Posterior cingulate gyrus (tissue), 11 donors: ENCODE measurements at regions not wholly inside any gene's neighbourhood (a gene's known extent, or its start where the extent isn't known, plus 50 kb on each side); places are given as distances from the start of the nearest gene placed in this dataset.
A peak's percentile ranks its signal among the peaks of the same experiment; 100 is the strongest.

Experiments
- DNase-seq, 10 donors: peaks; one replicate each; pipeline versions ENCODE4 v3.0.0 to v3.0.0-alpha.2; 2020 to 2021; ENCODE audit warnings: mixed read lengths in 3 of 10
- intact Hi-C: fragments of 100-400 bp; cut with DNase I; formaldehyde crosslinking; loops from one replicate; pipeline ENCODE4 v1.15.1; 2023

- intact Hi-C loops, result no loop called here
Observed at GRCh38 chr1:56236688-56237087, 342.7 kb downstream of the PLPP3 start.

GRCh38 chr1:56235909-56236510 lies 343.4 kb downstream of the PLPP3 start:
- intact Hi-C loops, result no loop called here
- DNase-seq, result no peak

More at GRCh38 chr1:56236688-56237087, 342.7 kb downstream of the PLPP3 start:
- no peak for DNase-seq

GRCh38 chr1:56229186-56229585 lies 350.2 kb downstream of the PLPP3 start:
- intact Hi-C loops, result no loop called here
- DNase-seq, result no peak

- intact Hi-C loops, result no loop called here
- no peak for DNase-seq
Observed at GRCh38 chr1:56227886-56228285, 351.5 kb downstream of the PLPP3 start.

- no peak for DNase-seq
- intact Hi-C loops, result no loop called here
Observed at GRCh38 chr1:56227401-56227800, 352.0 kb downstream of the PLPP3 start.

GRCh38 chr1:56225964-56226815 lies 353.2 kb downstream of the PLPP3 start:
- intact Hi-C loops, result no loop called here
- DNase-seq, result no peak

- DNase-seq, result no peak
- intact Hi-C loops, result no loop called here
Observed at GRCh38 chr1:56223968-56224367, 355.4 kb downstream of the PLPP3 start.

GRCh38 chr1:56222914-56223540 lies 356.3 kb downstream of the PLPP3 start:
- intact Hi-C loops, result no loop called here
- DNase-seq, result no peak

- intact Hi-C loops, result no loop called here
- DNase-seq, result no peak
Observed at GRCh38 chr1:56220021-56220420, 359.3 kb downstream of the PLPP3 start.

GRCh38 chr1:56218023-56218422 lies 361.3 kb downstream of the PLPP3 start:
- no peak for DNase-seq
- intact Hi-C loops, result no loop called here

GRCh38 chr1:56216218-56216617 lies 363.1 kb downstream of the PLPP3 start:
- intact Hi-C loops, result no loop called here
- peak in 9 of 10 donors; percentile 19 to 89 (median 52) for DNase-seq

GRCh38 chr1:56215771-56216170 lies 363.6 kb downstream of the PLPP3 start:
- intact Hi-C loops, result no loop called here
- DNase-seq, result no peak

- intact Hi-C loops, result no loop called here
- no peak for DNase-seq
Observed at GRCh38 chr1:56215086-56215485, 364.3 kb downstream of the PLPP3 start.

GRCh38 chr1:56213068-56213467 lies 366.3 kb downstream of the PLPP3 start:
- DNase-seq, result no peak
- intact Hi-C loops, result no loop called here

- intact Hi-C loops, result no loop called here
Observed at GRCh38 chr1:56212143-56212542, 367.2 kb downstream of the PLPP3 start.

GRCh38 chr1:56206391-56206790 lies 373.0 kb downstream of the PLPP3 start:
- intact Hi-C loops, result no loop called here

More at GRCh38 chr1:56212143-56212542, 367.2 kb downstream of the PLPP3 start:
- DNase-seq, result no peak

GRCh38 chr1:56204206-56204605 lies 375.2 kb downstream of the PLPP3 start:
- intact Hi-C loops, result no loop called here
- no peak for DNase-seq

More at GRCh38 chr1:56206391-56206790, 373.0 kb downstream of the PLPP3 start:
- DNase-seq, result no peak

- intact Hi-C loops, result no loop called here
- no peak for DNase-seq
Observed at GRCh38 chr1:56202796-56203492, 376.4 kb downstream of the PLPP3 start.

GRCh38 chr1:56202186-56202585 lies 377.2 kb downstream of the PLPP3 start:
- intact Hi-C loops, result no loop called here
- DNase-seq, result no peak

- DNase-seq, result no peak
- intact Hi-C loops, result no loop called here
Observed at GRCh38 chr1:56200896-56201295, 378.5 kb downstream of the PLPP3 start.

GRCh38 chr1:56200442-56200841 lies 378.9 kb downstream of the PLPP3 start:
- intact Hi-C loops, result no loop called here
- DNase-seq, result no peak
